WI38 (cell line): ENCODE measurements at regions not wholly inside any gene's neighbourhood (a gene's known extent, or its start where the extent isn't known, plus 50 kb on each side); places are given as distances from the start of the nearest gene placed in this dataset.

Experiments used
- H3K4me3 ChIP-seq: 2 replicates; pipeline ENCODE4 v1.5.1; 2011; ENCODE audit warnings: low read depth, mild to moderate bottlenecking, control low read depth, low read length
- CTCF ChIP-seq: IDR thresholded peaks from 2 replicates; pipeline ENCODE4 v1.5.1; 2012; ENCODE audit warnings: low read depth, mild to moderate bottlenecking, control low read depth, low read length

GRCh38 chr20:4418141-4418540 lies 169.1 kb upstream of the ADRA1D start:
- no peak overlapping the region for H3K4me3 ChIP-seq
- no peak for TF ChIP-seq CTCF

GRCh38 chr20:4415281-4415680 lies 166.2 kb upstream of the ADRA1D start:
- no peak for TF ChIP-seq CTCF
- no peak overlapping the region for H3K4me3 ChIP-seq

- H3K4me3 ChIP-seq: no peak overlapping the region
- no peak for TF ChIP-seq CTCF
These were observed 164.4 kb upstream of the ADRA1D start for GRCh38 chr20:4413314-4414049.

- no peak for TF ChIP-seq CTCF
- no peak overlapping the region for H3K4me3 ChIP-seq
These were observed 163.1 kb upstream of the ADRA1D start for GRCh38 chr20:4412216-4412615.

- H3K4me3 ChIP-seq: no peak overlapping the region
- TF ChIP-seq CTCF: no peak
These were observed 162.7 kb upstream of the ADRA1D start for GRCh38 chr20:4411744-4412143.

GRCh38 chr20:4406627-4407026 lies 157.5 kb upstream of the ADRA1D start:
- H3K4me3 ChIP-seq: no peak overlapping the region
- TF ChIP-seq CTCF: no peak

GRCh38 chr20:4401601-4402000 lies 152.5 kb upstream of the ADRA1D start:
- no peak overlapping the region for H3K4me3 ChIP-seq
- no peak for TF ChIP-seq CTCF
